ENCODE measurements at regions not wholly inside any gene's neighbourhood (a gene's known extent, or its start where the extent isn't known, plus 50 kb on each side); places are given as distances from the start of the nearest gene placed in this dataset.

DNA sequence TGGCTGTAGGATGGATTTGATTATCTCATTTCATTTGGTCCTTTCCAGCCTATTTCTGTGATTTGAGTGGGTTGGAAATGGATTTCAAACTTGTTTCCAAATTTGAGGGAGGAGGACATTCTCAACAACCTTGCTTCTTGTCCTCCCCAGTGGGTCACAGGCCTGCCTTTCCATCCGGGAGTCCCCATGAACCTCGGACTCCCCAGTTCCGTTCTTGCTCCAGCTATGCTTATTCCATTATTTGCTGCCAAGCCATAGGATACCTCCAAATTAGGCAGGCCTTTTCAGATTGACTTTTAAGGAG, 97.8 kb downstream of the DUSP10 start:
- Histone ChIP-seq H3K9me3 (replicated peaks in 1 of 2; ENCODE audit: control insufficient read depth in 2 of 2, insufficient read depth in 1 of 2, low read depth in 1 of 2, low read length in 2 of 2) (no peaks in the 10 kb centered on the region), H3K23ac (ENCODE audit: low read depth, low read length, poor library complexity) (no peak overlapping the region), H3K27ac (replicated peaks; ENCODE audit: low read length) (no peak overlapping the region), H3K4me3 (ENCODE audit: low read length in 2 of 2) (no peak overlapping the region), H4K91ac (ENCODE audit: low read depth, low read length, poor library complexity) (no peak overlapping the region), H4K8ac (ENCODE audit: low read depth, low read length) (no peak overlapping the region), H3K9ac (ENCODE audit: low read depth, low read length, poor library complexity) (no peak overlapping the region), H2BK5ac (ENCODE audit: low read length) (no peak overlapping the region), H2AK5ac (ENCODE audit: low read depth, low read length) (no peak overlapping the region), H2BK15ac (ENCODE audit: low read length) (no peak overlapping the region), H3K4me2 (ENCODE audit: insufficient read depth, low read length, poor library complexity, severe bottlenecking) (no peak overlapping the region), H3K14ac (ENCODE audit: low read length) (no peak overlapping the region), H3K27me3 (ENCODE audit: control insufficient read depth in 3 of 3, insufficient read depth in 3 of 3, low read depth in 1 of 3, low read length in 3 of 3) (no peaks in the 10 kb centered on the region), H2BK120ac (ENCODE audit: low read depth, low read length) (no peak overlapping the region), H3K18ac (ENCODE audit: low read length) (no peak overlapping the region), H3K4ac (ENCODE audit: low read length) (no peak overlapping the region), H3K79me1 (ENCODE audit: low read depth, low read length) (no peaks in the 10 kb centered on the region), H2BK12ac (ENCODE audit: low read length) (no peak overlapping the region), H2AFZ (ENCODE audit: low read length) (no peak overlapping the region), H3K4me1 (ENCODE audit: control insufficient read depth in 2 of 2, insufficient read depth in 1 of 2, low read depth in 1 of 2, low read length in 2 of 2) (no peaks in the 10 kb centered on the region), H3K36me3 (replicated peaks in 1 of 2; ENCODE audit: control insufficient read depth in 2 of 2, insufficient read depth in 2 of 2, low read length in 2 of 2) (no peaks in the 10 kb centered on the region)
- no peak for DNase-seq (ENCODE audit: low spot score)
- WGBS, 2 donors (ENCODE audit: extremely low coverage in 2 of 2, insufficient read length in 2 of 2, insufficient replicate concordance in 1 of 2) = no CpG with 5 or more reads among the region's 3 CpGs

DNA sequence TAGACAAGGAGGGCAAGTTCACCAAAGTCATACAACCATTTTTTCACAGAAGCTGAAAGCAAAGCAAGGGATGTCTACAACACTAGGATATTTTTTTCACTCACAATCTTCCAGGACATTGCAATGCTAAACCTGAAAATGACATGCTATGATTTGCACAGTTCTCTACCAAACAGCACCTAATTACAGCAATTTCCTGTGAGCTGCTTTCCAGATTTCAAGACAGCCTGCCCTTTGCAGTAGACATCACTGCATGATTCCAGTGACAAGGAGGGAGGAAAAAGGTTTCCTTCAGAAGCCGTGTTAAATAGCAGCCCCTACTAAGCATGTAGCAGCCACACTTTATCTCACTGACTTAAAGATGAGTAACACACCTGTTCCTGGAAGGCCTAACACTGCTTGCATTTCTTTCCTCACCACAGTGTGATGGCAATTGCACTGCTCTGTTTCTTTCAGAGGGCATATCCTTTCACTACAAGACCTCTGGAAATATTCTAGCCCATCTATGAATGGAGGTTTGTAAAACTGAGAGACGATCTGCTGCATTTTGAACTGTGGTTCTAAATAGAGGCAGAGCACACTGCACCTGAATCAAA, 97.1 kb downstream of the DUSP10 start:
- Histone ChIP-seq H2BK12ac (ENCODE audit: low read length) (no peak overlapping the region), H2BK15ac (ENCODE audit: low read length) (no peak overlapping the region), H3K4me1 (ENCODE audit: control insufficient read depth in 2 of 2, insufficient read depth in 1 of 2, low read depth in 1 of 2, low read length in 2 of 2) (no peaks in the 10 kb centered on the region), H3K27ac (replicated peaks; ENCODE audit: low read length) (no peak overlapping the region), H3K4ac (ENCODE audit: low read length) (no peak overlapping the region), H4K91ac (ENCODE audit: low read depth, low read length, poor library complexity) (no peak overlapping the region), H3K9ac (ENCODE audit: low read depth, low read length, poor library complexity) (no peak overlapping the region), H3K27me3 (ENCODE audit: control insufficient read depth in 3 of 3, insufficient read depth in 3 of 3, low read depth in 1 of 3, low read length in 3 of 3) (no peaks in the 10 kb centered on the region), H2AFZ (ENCODE audit: low read length) (no peak overlapping the region), H2BK5ac (ENCODE audit: low read length) (no peak overlapping the region), H4K8ac (ENCODE audit: low read depth, low read length) (no peak overlapping the region), H3K14ac (ENCODE audit: low read length) (no peak overlapping the region), H3K18ac (ENCODE audit: low read length) (no peak overlapping the region), H3K4me3 (ENCODE audit: low read length in 2 of 2) (no peak overlapping the region), H3K36me3 (replicated peaks in 1 of 2; ENCODE audit: control insufficient read depth in 2 of 2, insufficient read depth in 2 of 2, low read length in 2 of 2) (no peaks in the 10 kb centered on the region), H2AK5ac (ENCODE audit: low read depth, low read length) (no peak overlapping the region), H2BK120ac (ENCODE audit: low read depth, low read length) (no peak overlapping the region), H3K9me3 (replicated peaks in 1 of 2; ENCODE audit: control insufficient read depth in 2 of 2, insufficient read depth in 1 of 2, low read depth in 1 of 2, low read length in 2 of 2) (no peaks in the 10 kb centered on the region), H3K79me1 (ENCODE audit: low read depth, low read length) (no peaks in the 10 kb centered on the region), H3K4me2 (ENCODE audit: insufficient read depth, low read length, poor library complexity, severe bottlenecking) (no peak overlapping the region), H3K23ac (ENCODE audit: low read depth, low read length, poor library complexity) (no peak overlapping the region)
- no peak for DNase-seq (ENCODE audit: low spot score)
- WGBS, 2 donors (ENCODE audit: extremely low coverage in 2 of 2, insufficient read length in 2 of 2, insufficient replicate concordance in 1 of 2) = no CpG with 5 or more reads among the region's 2 CpGs

DNA sequence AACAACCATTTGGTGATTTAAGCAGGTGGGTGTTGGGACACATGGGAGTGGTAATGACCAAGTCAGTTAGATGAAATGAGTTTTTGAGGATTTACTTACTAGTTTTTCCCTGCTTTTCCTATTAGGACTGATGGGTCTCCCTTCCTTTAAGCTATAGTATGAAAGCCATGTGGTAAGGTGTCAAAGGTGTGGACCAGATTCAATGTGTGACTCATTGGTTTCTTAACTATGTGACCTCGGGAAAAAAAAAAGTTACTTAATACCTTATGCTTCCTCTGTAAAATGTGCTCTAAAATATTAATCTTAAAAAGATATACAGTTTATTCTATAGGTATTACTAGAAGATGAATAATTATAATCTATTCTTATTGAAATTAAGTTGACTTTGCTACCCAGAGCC, 93.7 kb downstream of the DUSP10 start:
- Histone ChIP-seq H2AFZ (ENCODE audit: low read length) (no peak overlapping the region), H3K9ac (ENCODE audit: low read depth, low read length, poor library complexity) (no peak overlapping the region), H3K4me1 (ENCODE audit: control insufficient read depth in 2 of 2, insufficient read depth in 1 of 2, low read depth in 1 of 2, low read length in 2 of 2) (no peaks in the 10 kb centered on the region), H3K79me1 (ENCODE audit: low read depth, low read length) (no peaks in the 10 kb centered on the region), H3K18ac (ENCODE audit: low read length) (no peak overlapping the region), H3K27ac (replicated peaks; ENCODE audit: low read length) (no peak overlapping the region), H2AK5ac (ENCODE audit: low read depth, low read length) (no peak overlapping the region), H2BK15ac (ENCODE audit: low read length) (no peak overlapping the region), H3K27me3 (ENCODE audit: control insufficient read depth in 3 of 3, insufficient read depth in 3 of 3, low read depth in 1 of 3, low read length in 3 of 3) (no peaks in the 10 kb centered on the region), H3K4me3 (ENCODE audit: low read length in 2 of 2) (no peak overlapping the region), H2BK12ac (ENCODE audit: low read length) (no peak overlapping the region), H3K36me3 (replicated peaks in 1 of 2; ENCODE audit: control insufficient read depth in 2 of 2, insufficient read depth in 2 of 2, low read length in 2 of 2) (no peaks in the 10 kb centered on the region), H3K4me2 (ENCODE audit: insufficient read depth, low read length, poor library complexity, severe bottlenecking) (no peak overlapping the region), H4K8ac (ENCODE audit: low read depth, low read length) (no peak overlapping the region), H3K23ac (ENCODE audit: low read depth, low read length, poor library complexity) (no peak overlapping the region), H4K91ac (ENCODE audit: low read depth, low read length, poor library complexity) (no peak overlapping the region), H2BK120ac (ENCODE audit: low read depth, low read length) (no peak overlapping the region), H3K14ac (ENCODE audit: low read length) (no peak overlapping the region), H3K4ac (ENCODE audit: low read length) (no peak overlapping the region), H2BK5ac (ENCODE audit: low read length) (no peak overlapping the region), H3K9me3 (replicated peaks in 1 of 2; ENCODE audit: control insufficient read depth in 2 of 2, insufficient read depth in 1 of 2, low read depth in 1 of 2, low read length in 2 of 2) (no peaks in the 10 kb centered on the region)
- no peak for DNase-seq (ENCODE audit: low spot score)
- no CpG with 5 or more reads among the region's 1 CpG for WGBS, 2 donors (ENCODE audit: extremely low coverage in 2 of 2, insufficient read length in 2 of 2, insufficient replicate concordance in 1 of 2)

Measured in neuronal stem cell (in vitro differentiated cells).